Mucosa of gallbladder (tissue), 1 donor: ENCODE measurements at regions not wholly inside any gene's neighbourhood (a gene's known extent, or its start where the extent isn't known, plus 50 kb on each side); places are given as distances from the start of the nearest gene placed in this dataset.

ENCODE experiments used
- DNase-seq: peaks from one replicate; pipeline ENCODE4 v3.0.0-alpha.2; 2020; ENCODE audit warnings: low spot score
- donor health status: DM: no; HTN: no; CAD: no.

GRCh38 chr16:56090076-56090475 is 101.2 kb upstream of the GNAO1 start:
- DNase-seq, result no peak

- DNase-seq, result no peak
Observed at GRCh38 chr16:56087626-56088025, 103.7 kb upstream of the GNAO1 start.

GRCh38 chr16:56081371-56081770 is 109.9 kb upstream of the GNAO1 start:
- no peak for DNase-seq

GRCh38 chr16:56075732-56076388 is 115.4 kb upstream of the GNAO1 start:
- no peak for DNase-seq

- no peak for DNase-seq
Observed at GRCh38 chr16:56073508-56073907, 117.8 kb upstream of the GNAO1 start.

- no peak for DNase-seq
Observed at GRCh38 chr16:56072096-56072495, 119.2 kb upstream of the GNAO1 start.

GRCh38 chr16:56068816-56069215 is 122.5 kb upstream of the GNAO1 start:
- DNase-seq, result no peak

GRCh38 chr16:56068314-56068713 is 123.0 kb upstream of the GNAO1 start:
- DNase-seq, result no peak

GRCh38 chr16:56067406-56067805 is 123.9 kb upstream of the GNAO1 start:
- no peak for DNase-seq

- no peak for DNase-seq
Observed at GRCh38 chr16:56066617-56067016, 124.7 kb upstream of the GNAO1 start.

GRCh38 chr16:56063111-56063510 is 128.2 kb upstream of the GNAO1 start:
- DNase-seq, result no peak

GRCh38 chr16:56057151-56057550 is 134.1 kb upstream of the GNAO1 start:
- DNase-seq, result no peak

GRCh38 chr16:56050916-56051315 is 140.4 kb upstream of the GNAO1 start:
- no peak for DNase-seq

GRCh38 chr16:56048425-56049105 is 142.7 kb upstream of the GNAO1 start:
- DNase-seq, result no peak

GRCh38 chr16:56047307-56048234 is 143.7 kb upstream of the GNAO1 start:
- DNase-seq, result no peak

- DNase-seq, result no peak
Observed at GRCh38 chr16:56042416-56042815, 148.9 kb upstream of the GNAO1 start.

- DNase-seq, result no peak
Observed at GRCh38 chr16:56041556-56042140, 149.6 kb upstream of the GNAO1 start.

GRCh38 chr16:56038564-56039098 is 152.7 kb upstream of the GNAO1 start:
- no peak for DNase-seq

- no peak for DNase-seq
Observed at GRCh38 chr16:56032072-56032471, 156.9 kb upstream of the CES5A start.

- no peak for DNase-seq
Observed at GRCh38 chr16:56029026-56029425, 153.9 kb upstream of the CES5A start.

- DNase-seq, result no peak
Observed at GRCh38 chr16:56022818-56023217, 147.6 kb upstream of the CES5A start.

- no peak for DNase-seq
Observed at GRCh38 chr16:56019274-56019673, 144.1 kb upstream of the CES5A start.
